OCI-LY3 (cell line): ENCODE measurements at regions not wholly inside any gene's neighbourhood (a gene's known extent, or its start where the extent isn't known, plus 50 kb on each side); places are given as distances from the start of the nearest gene placed in this dataset.

Source experiments
- CTCF ChIP-seq: fragments of 200-600, 300-600 bp; sonication (generic); IDR thresholded peaks from 2 replicates; pipeline ENCODE4 v1.5.1; 2014; ENCODE audit warnings: antibody characterized with exemption, low read length, low read depth
- EZH2phosphoT487 ChIP-seq: fragments of 200-600 bp; shearing (Covaris generic); IDR thresholded peaks from 2 replicates; pipeline ENCODE4 v1.6.1; 2018; ENCODE audit warnings: antibody characterized with exemption, mixed run types, low read depth

GRCh38 chr18:27704736-27705361 lies 472.1 kb downstream of the CDH2 start:
- no peak for TF ChIP-seq EZH2phosphoT487
- TF ChIP-seq CTCF: no peak
